ENCODE measurements at regions not wholly inside any gene's neighbourhood (a gene's known extent, or its start where the extent isn't known, plus 50 kb on each side); places are given as distances from the start of the nearest gene placed in this dataset.
A peak's percentile ranks its signal among the peaks of the same experiment; 100 is the strongest.

DNA sequence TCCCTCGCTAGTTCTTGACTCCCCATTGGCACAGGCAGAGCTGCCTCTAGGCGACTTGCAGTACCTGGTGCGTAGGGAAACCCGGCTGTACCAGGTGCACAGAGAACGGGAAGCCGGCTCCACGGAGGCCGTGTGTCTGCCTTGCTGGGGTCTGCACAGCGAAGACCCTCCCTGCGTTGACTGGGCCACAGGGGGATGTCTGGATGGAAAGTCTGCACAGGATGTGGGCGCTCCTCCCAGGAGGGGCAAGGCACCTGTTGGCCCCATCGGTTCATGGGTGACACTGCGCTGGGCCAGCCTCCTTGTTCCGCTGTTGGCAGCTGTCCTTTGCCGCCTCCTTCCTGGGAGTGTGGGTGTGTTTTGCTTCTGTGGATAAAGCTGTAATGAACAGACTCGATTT lies 138.3 kb downstream of the TEX29 start:
- TF ChIP-seq, protein P1, sequence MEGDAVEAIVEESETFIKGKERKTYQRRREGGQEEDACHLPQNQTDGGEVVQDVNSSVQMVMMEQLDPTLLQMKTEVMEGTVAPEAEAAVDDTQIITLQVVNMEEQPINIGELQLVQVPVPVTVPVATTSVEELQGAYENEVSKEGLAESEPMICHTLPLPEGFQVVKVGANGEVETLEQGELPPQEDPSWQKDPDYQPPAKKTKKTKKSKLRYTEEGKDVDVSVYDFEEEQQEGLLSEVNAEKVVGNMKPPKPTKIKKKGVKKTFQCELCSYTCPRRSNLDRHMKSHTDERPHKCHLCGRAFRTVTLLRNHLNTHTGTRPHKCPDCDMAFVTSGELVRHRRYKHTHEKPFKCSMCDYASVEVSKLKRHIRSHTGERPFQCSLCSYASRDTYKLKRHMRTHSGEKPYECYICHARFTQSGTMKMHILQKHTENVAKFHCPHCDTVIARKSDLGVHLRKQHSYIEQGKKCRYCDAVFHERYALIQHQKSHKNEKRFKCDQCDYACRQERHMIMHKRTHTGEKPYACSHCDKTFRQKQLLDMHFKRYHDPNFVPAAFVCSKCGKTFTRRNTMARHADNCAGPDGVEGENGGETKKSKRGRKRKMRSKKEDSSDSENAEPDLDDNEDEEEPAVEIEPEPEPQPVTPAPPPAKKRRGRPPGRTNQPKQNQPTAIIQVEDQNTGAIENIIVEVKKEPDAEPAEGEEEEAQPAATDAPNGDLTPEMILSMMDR (IDR thresholded peaks at IDR 0.05; ENCODE audit: partially characterized antibody, unreplicated experiment) = no peak
- no peaks in the 10 kb centered on the region for H3K4me1 Mint-ChIP-seq (ENCODE audit: low read depth, unreplicated experiment)
- H3K4me3 Mint-ChIP-seq (ENCODE audit: unreplicated experiment) = no peak overlapping the region
- H3K36me3 Mint-ChIP-seq (ENCODE audit: unreplicated experiment) = no peaks in the 10 kb centered on the region
- DNase-seq = no peak
- H3K9me3 Mint-ChIP-seq (ENCODE audit: unreplicated experiment) = no peaks in the 10 kb centered on the region
- peaks cover 1% of the 10 kb centered on the region for H3K27me3 Mint-ChIP-seq (ENCODE audit: unreplicated experiment)
- H3K27ac Mint-ChIP-seq (ENCODE audit: unreplicated experiment) = no peak overlapping the region

DNA sequence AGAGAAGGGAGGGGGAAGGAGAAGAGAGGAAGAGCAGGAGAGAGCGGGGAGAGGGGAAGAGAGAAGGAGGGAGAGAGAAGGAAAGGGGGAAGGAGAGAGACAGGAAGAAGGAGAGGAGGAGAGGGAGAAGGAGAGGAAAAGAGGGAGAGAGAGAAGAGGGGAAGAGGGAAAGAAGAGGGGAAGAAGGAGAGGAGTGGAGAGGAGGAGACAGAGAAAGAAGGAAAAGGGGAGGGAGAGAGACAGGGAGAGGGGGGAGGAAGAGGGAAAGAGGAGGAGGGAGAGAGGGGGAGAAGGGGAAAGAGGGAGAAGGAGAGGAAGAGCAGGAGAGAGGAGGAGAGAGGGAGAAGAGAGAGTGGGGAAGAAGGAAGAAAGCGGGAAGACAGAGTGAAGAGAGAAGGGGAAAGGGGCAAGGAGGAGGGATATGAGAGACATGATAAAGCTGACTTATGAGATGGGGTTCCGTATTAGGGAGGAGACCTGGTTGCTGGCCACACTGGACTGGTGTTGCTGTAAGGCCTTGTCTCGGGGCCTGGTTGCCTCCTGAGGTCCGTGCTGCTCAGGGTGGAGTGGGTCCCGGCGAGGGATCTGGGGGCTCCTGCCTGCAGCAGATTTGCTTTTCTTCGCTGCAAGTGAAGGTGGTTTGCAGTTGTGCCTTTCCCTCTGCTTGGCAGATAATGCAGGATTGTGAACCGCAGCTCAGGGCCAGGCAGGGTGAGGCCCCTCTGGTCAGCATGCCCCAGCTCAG lies 139.5 kb downstream of the TEX29 start:
- Mint-ChIP-seq H3K4me3 (ENCODE audit: unreplicated experiment) (no peak overlapping the region), H3K36me3 (ENCODE audit: unreplicated experiment) (no peaks in the 10 kb centered on the region), H3K27ac (ENCODE audit: unreplicated experiment) (no peak overlapping the region), H3K9me3 (ENCODE audit: unreplicated experiment) (no peaks in the 10 kb centered on the region), H3K27me3 (ENCODE audit: unreplicated experiment) (peaks cover 1% of the 10 kb centered on the region), H3K4me1 (ENCODE audit: low read depth, unreplicated experiment) (no peaks in the 10 kb centered on the region)
- TF ChIP-seq, protein P1 (IDR thresholded peaks at IDR 0.05; ENCODE audit: partially characterized antibody, unreplicated experiment) = no peak
- no peak for DNase-seq

DNA sequence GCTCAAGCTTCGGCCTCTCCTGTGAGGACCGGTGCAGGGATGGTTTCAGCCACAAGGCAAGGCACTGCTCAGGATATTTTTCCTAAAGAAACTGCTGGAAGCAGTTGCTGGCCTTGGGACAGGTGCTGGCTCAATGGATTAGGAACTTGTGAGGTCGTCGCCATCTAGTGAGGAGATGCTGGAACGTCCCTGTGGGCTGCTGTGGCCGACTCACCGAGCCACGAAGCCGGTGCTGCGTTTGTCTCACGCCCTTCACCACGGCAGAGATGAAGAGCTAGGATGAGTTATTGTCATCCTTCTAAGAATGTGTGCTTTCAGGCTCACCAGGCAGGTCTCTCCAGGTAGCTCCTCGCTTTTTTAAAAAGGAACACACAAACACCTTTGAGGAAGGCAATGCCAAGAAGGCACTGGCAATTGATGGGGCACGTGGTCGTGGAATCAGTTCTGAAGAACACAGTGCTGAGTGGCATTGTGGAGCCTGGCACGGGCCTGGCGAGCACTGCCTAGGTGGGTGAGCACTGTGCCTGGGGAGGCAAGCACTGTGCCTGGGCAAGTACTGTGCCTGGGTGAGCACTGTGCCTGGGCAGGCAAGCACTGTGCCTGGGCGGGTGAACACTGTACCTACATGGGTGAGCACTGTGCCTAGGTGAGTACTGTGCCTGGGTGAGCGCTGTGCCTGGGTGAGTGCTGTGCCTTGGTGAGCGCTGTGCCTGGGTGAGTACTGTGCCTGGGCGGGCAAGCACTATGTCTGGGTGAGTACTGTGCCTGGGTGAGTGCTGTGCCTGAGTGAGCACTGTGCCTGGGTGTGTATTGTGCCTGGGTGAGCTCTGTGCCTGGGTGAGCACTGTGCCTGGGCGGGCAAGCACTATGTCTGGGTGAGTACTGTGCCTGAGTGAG lies 140.4 kb downstream of the TEX29 start:
- no peaks in the 10 kb centered on the region for H3K9me3 Mint-ChIP-seq (ENCODE audit: unreplicated experiment)
- no peaks in the 10 kb centered on the region for H3K4me1 Mint-ChIP-seq (ENCODE audit: low read depth, unreplicated experiment)
- H3K27me3 Mint-ChIP-seq (ENCODE audit: unreplicated experiment) = peaks cover 1% of the 10 kb centered on the region
- no peaks in the 10 kb centered on the region for H3K36me3 Mint-ChIP-seq (ENCODE audit: unreplicated experiment)
- TF ChIP-seq, protein P1 (IDR thresholded peaks at IDR 0.05; ENCODE audit: partially characterized antibody, unreplicated experiment) = peak; percentile 33
- H3K27ac Mint-ChIP-seq (ENCODE audit: unreplicated experiment) = no peak overlapping the region
- DNase-seq = peak; percentile 64
- H3K4me3 Mint-ChIP-seq (ENCODE audit: unreplicated experiment) = no peak overlapping the region

DNA sequence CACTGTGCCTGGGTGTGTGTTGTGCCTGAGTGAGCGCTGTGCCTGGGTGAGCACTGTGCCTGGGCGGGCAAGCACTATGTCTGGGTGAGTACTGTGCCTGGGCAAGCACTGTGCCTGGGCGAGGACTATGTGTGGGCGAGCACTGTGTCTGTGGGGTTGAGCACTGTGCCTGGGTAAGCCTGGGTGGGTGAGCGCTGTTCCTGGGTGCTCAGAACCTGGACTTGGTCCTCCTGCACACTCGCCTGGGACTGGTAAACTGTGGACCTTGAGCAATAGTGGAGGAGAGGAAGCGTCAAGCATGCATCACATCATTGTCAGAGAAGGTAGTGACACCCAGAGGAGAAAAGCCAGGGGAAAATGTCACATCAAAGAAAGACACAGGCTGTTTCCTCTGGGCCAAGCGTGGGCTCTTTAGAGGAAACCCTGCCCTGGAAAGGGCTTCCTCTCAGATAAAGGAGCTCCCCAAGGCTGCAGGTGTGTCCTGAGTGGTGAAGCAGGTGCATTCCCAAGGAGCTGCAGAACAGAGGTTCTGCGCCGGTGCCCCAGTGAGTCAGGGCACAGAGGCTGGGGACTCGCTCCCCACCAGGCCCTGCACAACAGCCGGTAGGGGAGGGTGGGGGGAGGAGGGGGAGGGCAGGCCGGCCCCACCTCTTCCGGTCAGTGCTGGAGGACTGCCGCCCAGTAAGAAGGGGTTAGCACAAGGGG lies 141.2 kb downstream of the TEX29 start:
- DNase-seq = no peak
- Mint-ChIP-seq H3K4me1 (ENCODE audit: low read depth, unreplicated experiment) (no peaks in the 10 kb centered on the region), H3K4me3 (ENCODE audit: unreplicated experiment) (no peak overlapping the region), H3K36me3 (ENCODE audit: unreplicated experiment) (no peaks in the 10 kb centered on the region), H3K27ac (ENCODE audit: unreplicated experiment) (no peak overlapping the region), H3K27me3 (ENCODE audit: unreplicated experiment) (peaks cover 1% of the 10 kb centered on the region), H3K9me3 (ENCODE audit: unreplicated experiment) (peaks cover under 1% of the 10 kb centered on the region)
- TF ChIP-seq, protein P1 (IDR thresholded peaks at IDR 0.05; ENCODE audit: partially characterized antibody, unreplicated experiment) = no peak

Measured in glutamatergic neuron (in vitro differentiated cells).